ENCODE measurements at regions not wholly inside any gene's neighbourhood (a gene's known extent, or its start where the extent isn't known, plus 50 kb on each side); places are given as distances from the start of the nearest gene placed in this dataset.

- no peak overlapping the region for H3K4me2 ChIP-seq (ENCODE audit: low read depth, low read length, poor library complexity, severe bottlenecking)
- H3F3A ChIP-seq (ENCODE audit: low read depth) = no peaks in the 10 kb centered on the region
- H3K9me2 ChIP-seq (replicated peaks; ENCODE audit: low read depth, low read length) = no peaks in the 10 kb centered on the region
- H3K4me1 ChIP-seq (ENCODE audit: insufficient read depth, low read length, poor library complexity, severe bottlenecking) = no peaks in the 10 kb centered on the region
- H3K9me3 ChIP-seq (ENCODE audit: insufficient read depth, low read depth, low read length) = no peaks in the 10 kb centered on the region
- TF ChIP-seq EZH2phosphoT487 (IDR thresholded peaks at IDR 0.05; ENCODE audit: borderline replicate concordance) = no peak
- no peak for TF ChIP-seq CTCF (conservative IDR thresholded peaks at IDR 0.05; ENCODE audit: low read length)
- no peaks in the 10 kb centered on the region for H3K36me3 ChIP-seq (ENCODE audit: insufficient read depth, low read length)
- H3K4me3 ChIP-seq (ENCODE audit: low read length, poor library complexity, severe bottlenecking) = no peak overlapping the region
- H2AFZ ChIP-seq (ENCODE audit: low read length) = no peak overlapping the region
- H4K20me1 ChIP-seq (ENCODE audit: insufficient read depth, low read length, poor library complexity, severe bottlenecking) = no peaks in the 10 kb centered on the region
- no peaks in the 10 kb centered on the region for H3K79me2 ChIP-seq (ENCODE audit: insufficient read depth, low read length)
- H3K27me3 ChIP-seq (ENCODE audit: insufficient read depth, low read length, poor library complexity, severe bottlenecking) = no peaks in the 10 kb centered on the region
- no peak overlapping the region for H3K9ac ChIP-seq (ENCODE audit: low read depth, low read length, poor library complexity, severe bottlenecking)
These were observed 410.8 kb upstream of the PDE3A start for GRCh38 chr12:19957308-19958125.

- Histone ChIP-seq H3K4me1 (ENCODE audit: insufficient read depth, low read length, poor library complexity, severe bottlenecking) (no peaks in the 10 kb centered on the region), H3K9me3 (ENCODE audit: insufficient read depth, low read depth, low read length) (no peaks in the 10 kb centered on the region), H3K4me2 (ENCODE audit: low read depth, low read length, poor library complexity, severe bottlenecking) (no peak overlapping the region), H3K9me2 (replicated peaks; ENCODE audit: low read depth, low read length) (no peaks in the 10 kb centered on the region), H3K27me3 (ENCODE audit: insufficient read depth, low read length, poor library complexity, severe bottlenecking) (no peaks in the 10 kb centered on the region), H3K79me2 (ENCODE audit: insufficient read depth, low read length) (no peaks in the 10 kb centered on the region), H2AFZ (ENCODE audit: low read length) (no peak overlapping the region), H3K9ac (ENCODE audit: low read depth, low read length, poor library complexity, severe bottlenecking) (no peak overlapping the region), H4K20me1 (ENCODE audit: insufficient read depth, low read length, poor library complexity, severe bottlenecking) (no peaks in the 10 kb centered on the region), H3F3A (ENCODE audit: low read depth) (no peaks in the 10 kb centered on the region), H3K4me3 (ENCODE audit: low read length, poor library complexity, severe bottlenecking) (no peak overlapping the region), H3K36me3 (ENCODE audit: insufficient read depth, low read length) (no peaks in the 10 kb centered on the region)
- TF ChIP-seq EZH2phosphoT487 (IDR thresholded peaks at IDR 0.05; ENCODE audit: borderline replicate concordance) = no peak
- no peak for TF ChIP-seq CTCF (conservative IDR thresholded peaks at IDR 0.05; ENCODE audit: low read length)
These were observed 409.9 kb upstream of the PDE3A start for GRCh38 chr12:19958389-19958788.

GRCh38 chr12:19959353-19959752 lies 409.0 kb upstream of the PDE3A start:
- TF ChIP-seq EZH2phosphoT487 (IDR thresholded peaks at IDR 0.05; ENCODE audit: borderline replicate concordance) (no peak), CTCF (conservative IDR thresholded peaks at IDR 0.05; ENCODE audit: low read length) (no peak)
- Histone ChIP-seq H3K36me3 (ENCODE audit: insufficient read depth, low read length) (no peaks in the 10 kb centered on the region), H3K27me3 (ENCODE audit: insufficient read depth, low read length, poor library complexity, severe bottlenecking) (no peaks in the 10 kb centered on the region), H3K9me3 (ENCODE audit: insufficient read depth, low read depth, low read length) (no peaks in the 10 kb centered on the region), H3K9ac (ENCODE audit: low read depth, low read length, poor library complexity, severe bottlenecking) (no peak overlapping the region), H3K4me1 (ENCODE audit: insufficient read depth, low read length, poor library complexity, severe bottlenecking) (no peaks in the 10 kb centered on the region), H3K9me2 (replicated peaks; ENCODE audit: low read depth, low read length) (no peaks in the 10 kb centered on the region), H3F3A (ENCODE audit: low read depth) (no peaks in the 10 kb centered on the region), H4K20me1 (ENCODE audit: insufficient read depth, low read length, poor library complexity, severe bottlenecking) (no peaks in the 10 kb centered on the region), H3K79me2 (ENCODE audit: insufficient read depth, low read length) (no peaks in the 10 kb centered on the region), H3K4me2 (ENCODE audit: low read depth, low read length, poor library complexity, severe bottlenecking) (no peak overlapping the region), H3K4me3 (ENCODE audit: low read length, poor library complexity, severe bottlenecking) (no peak overlapping the region), H2AFZ (ENCODE audit: low read length) (no peak overlapping the region)
